Thyroid gland (tissue), 4 donors: ENCODE measurements at regions not wholly inside any gene's neighbourhood (a gene's known extent, or its start where the extent isn't known, plus 50 kb on each side); places are given as distances from the start of the nearest gene placed in this dataset.

ENCODE experiments used
- DNase-seq, 2 donors: peaks; one replicate each; pipeline ENCODE4 v3.0.0-alpha.2; 2019
- H3K27ac ChIP-seq, 3 donors: fragments of 200-600 bp; sonication (generic); 1 replicate in 2 of 3; 2 replicates in 1 of 3; pipeline ENCODE4 v1.5.1; 2016 to 2019; ENCODE audit warnings: mild to moderate bottlenecking in 1 of 3, moderate library complexity in 1 of 3
- H3K27me3 ChIP-seq: fragments of 200-600 bp; sonication (generic); one replicate; pipeline ENCODE4 v1.5.1; 2019
- H3K36me3 ChIP-seq, 2 donors: fragments of 200-600 bp; sonication (generic); one replicate each; pipeline ENCODE4 v1.5.1; 2016 to 2019
- H3K4me1 ChIP-seq, 2 donors: fragments of 200-600 bp; sonication (generic); one replicate each; pipeline ENCODE4 v1.5.1; 2017 to 2019
- H3K4me3 ChIP-seq, 3 donors: fragments of 200-600 bp; sonication (generic); replicated peaks in 1 of 3; 1 replicate in 2 of 3; 2 replicates in 1 of 3; pipeline ENCODE4 v1.5.1; 2016; ENCODE audit warnings: mild to moderate bottlenecking in 1 of 3
- H3K9me3 ChIP-seq: fragments of 200-600 bp; sonication (generic); one replicate; pipeline ENCODE4 v1.5.1; 2017
- CTCF ChIP-seq, 6 experiments: fragments of 200-600 bp in 3 of 6; fragments of 450-650 bp in 3 of 6; sonication (generic) in 3 of 6; IDR thresholded peaks; one replicate each; pipeline ENCODE4 v1.5.1; 2016 to 2019; ENCODE audit warnings: antibody characterized with exemption in 6 of 6, mild to moderate bottlenecking in 2 of 6, inconsistent platforms in 1 of 6, moderate library complexity in 1 of 6
- POLR2A ChIP-seq, 2 donors: fragments of 450-650 bp; IDR thresholded peaks; one replicate each; pipeline ENCODE4 v1.6.1; 2017; ENCODE audit warnings: antibody characterized with exemption in 2 of 2, mild to moderate bottlenecking in 2 of 2, moderate library complexity in 1 of 2
- WGBS, 2 donors: methylation state at CpG; one replicate each; pipeline ENCODE4 v1.1.5; 2017; 5-methylcytosine and 5-hydroxymethylcytosine counted together
- intact Hi-C: fragments of 100-400 bp; cut with DNase I; formaldehyde crosslinking; loops from one replicate; pipeline ENCODE4 v1.15.1; 2023

DNA sequence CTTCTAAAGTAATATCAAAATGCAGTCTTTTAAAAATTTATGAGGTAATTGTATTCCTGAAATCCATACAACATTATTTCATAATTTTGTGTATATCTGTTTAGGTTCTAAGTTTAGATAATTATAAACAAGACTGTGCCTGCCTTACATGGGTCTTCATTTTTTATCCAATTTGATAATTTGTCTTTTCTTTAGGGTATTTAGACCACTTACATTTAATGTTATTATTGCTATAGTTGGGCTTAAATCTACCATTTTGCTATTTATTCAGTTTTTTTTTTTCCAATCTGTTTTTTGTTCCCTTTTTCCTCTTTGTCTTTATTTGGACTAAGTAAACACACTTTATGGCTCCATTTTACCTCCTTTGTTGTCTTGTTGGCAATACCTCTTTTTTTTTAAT lies 312.5 kb upstream of the MEX3C start:
- H3K4me3 ChIP-seq, result no peak overlapping the region
- no peak for TF ChIP-seq CTCF (IDR thresholded peaks at IDR 0.05)
- no peak for TF ChIP-seq POLR2A (IDR thresholded peaks at IDR 0.05)
- H3K36me3 ChIP-seq, result no peaks in the 10 kb centered on the region
- H3K4me1 ChIP-seq, result no peaks in the 10 kb centered on the region
- DNase-seq, result no peak
- no peaks in the 10 kb centered on the region for H3K27me3 ChIP-seq
- no peak overlapping the region for H3K27ac ChIP-seq
- intact Hi-C loops, result no loop called here
- H3K9me3 ChIP-seq, result peaks cover 6% of the 10 kb centered on the region

DNA sequence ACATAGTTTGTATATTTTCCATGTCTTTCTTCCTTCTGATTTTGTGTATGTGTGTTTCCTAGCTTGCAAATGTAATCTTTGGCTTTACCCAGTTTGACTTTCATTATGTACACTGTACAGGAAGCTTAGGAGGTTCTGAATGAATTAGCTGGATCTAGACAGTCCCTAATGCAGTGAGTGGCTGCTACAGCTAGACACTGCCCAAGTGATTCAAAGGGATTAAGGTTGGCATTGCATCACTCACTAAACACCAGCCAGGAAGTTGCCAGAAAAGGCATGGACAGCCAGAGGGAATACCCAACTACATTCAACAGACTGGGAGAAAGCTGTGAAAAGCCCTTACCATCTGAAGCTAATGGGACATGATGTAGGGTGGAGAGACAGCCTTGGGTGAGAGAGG lies 316.0 kb upstream of the MEX3C start:
- DNase-seq, result no peak
- H3K27me3 ChIP-seq, result no peaks in the 10 kb centered on the region
- no peaks in the 10 kb centered on the region for H3K36me3 ChIP-seq
- no peak overlapping the region for H3K27ac ChIP-seq
- intact Hi-C loops, result no loop called here
- H3K4me1 ChIP-seq, result no peaks in the 10 kb centered on the region
- H3K9me3 ChIP-seq, result peaks cover 6% of the 10 kb centered on the region
- no peak overlapping the region for H3K4me3 ChIP-seq
- no peak for TF ChIP-seq CTCF (IDR thresholded peaks at IDR 0.05)
- no peak for TF ChIP-seq POLR2A (IDR thresholded peaks at IDR 0.05)

- intact Hi-C loops, result no loop called here
- 78 to 89% methylated on average over 2 of the region's 2 CpGs for WGBS, 2 donors
- Histone ChIP-seq H3K27ac (no peak overlapping the region), H3K9me3 (peaks cover 6% of the 10 kb centered on the region), H3K4me1 (no peaks in the 10 kb centered on the region), H3K4me3 (no peak overlapping the region), H3K27me3 (no peaks in the 10 kb centered on the region), H3K36me3 (no peaks in the 10 kb centered on the region)
- no peak for TF ChIP-seq CTCF (IDR thresholded peaks at IDR 0.05)
- no peak for TF ChIP-seq POLR2A (IDR thresholded peaks at IDR 0.05)
- no peak for DNase-seq
These were observed 316.6 kb upstream of the MEX3C start for GRCh38 chr18:51514128-51514527.

GRCh38 chr18:51516478-51517038 lies 319.1 kb upstream of the MEX3C start:
- intact Hi-C loops, result no loop called here

GRCh38 chr18:51519571-51519970 lies 322.1 kb upstream of the MEX3C start:
- intact Hi-C loops, result no loop called here
- H3K9me3 ChIP-seq, result no peaks in the 10 kb centered on the region
- 47 to 57% methylated on average over 1 of the region's 1 CpG for WGBS, 2 donors

More at GRCh38 chr18:51516478-51517038, 319.1 kb upstream of the MEX3C start:
- Histone ChIP-seq H3K9me3 (no peaks in the 10 kb centered on the region), H3K27me3 (no peaks in the 10 kb centered on the region), H3K4me1 (no peaks in the 10 kb centered on the region), H3K4me3 (no peak overlapping the region), H3K27ac (no peak overlapping the region), H3K36me3 (no peaks in the 10 kb centered on the region)
- TF ChIP-seq POLR2A (IDR thresholded peaks at IDR 0.05) (no peak), CTCF (IDR thresholded peaks at IDR 0.05) (no peak)
- 83 to 84% methylated on average over 5 of the region's 5 CpGs for WGBS, 2 donors
- no peak for DNase-seq

More at GRCh38 chr18:51519571-51519970, 322.1 kb upstream of the MEX3C start:
- TF ChIP-seq CTCF (IDR thresholded peaks at IDR 0.05) (no peak), POLR2A (IDR thresholded peaks at IDR 0.05) (no peak)
- H3K27me3 ChIP-seq, result no peaks in the 10 kb centered on the region
- DNase-seq, result no peak
- no peaks in the 10 kb centered on the region for H3K36me3 ChIP-seq
- no peaks in the 10 kb centered on the region for H3K4me1 ChIP-seq
- H3K27ac ChIP-seq, result no peak overlapping the region
- no peak overlapping the region for H3K4me3 ChIP-seq
